Hematopoietic multipotent progenitor cell treated with erythropoietin and hydrocortisone succinate and interleukin-3 and kit ligand, for 6 days (in vitro differentiated cells): ENCODE measurements at regions not wholly inside any gene's neighbourhood (a gene's known extent, or its start where the extent isn't known, plus 50 kb on each side); places are given as distances from the start of the nearest gene placed in this dataset.

Experiments used
- DNase-seq: peaks from one replicate; pipeline ENCODE4 v3.0.0-alpha.2; 2015

GRCh38 chr13:106818971-106819370 is 251.0 kb upstream of the ARGLU1 start:
- no peak for DNase-seq

GRCh38 chr13:106815545-106815944 is 247.6 kb upstream of the ARGLU1 start:
- DNase-seq = no peak

- no peak for DNase-seq
Measured at GRCh38 chr13:106814463-106814862, 246.5 kb upstream of the ARGLU1 start.

- no peak for DNase-seq
Measured at GRCh38 chr13:106810069-106810468, 242.1 kb upstream of the ARGLU1 start.

- no peak for DNase-seq
Measured at GRCh38 chr13:106804991-106805390, 237.1 kb upstream of the ARGLU1 start.

GRCh38 chr13:106802917-106803316 is 235.0 kb upstream of the ARGLU1 start:
- no peak for DNase-seq

- no peak for DNase-seq
Measured at GRCh38 chr13:106799781-106800335, 231.9 kb upstream of the ARGLU1 start.

GRCh38 chr13:106797081-106797640 is 229.2 kb upstream of the ARGLU1 start:
- DNase-seq = no peak

GRCh38 chr13:106796280-106797047 is 228.5 kb upstream of the ARGLU1 start:
- no peak for DNase-seq

- peak; percentile 41 for DNase-seq
Measured at GRCh38 chr13:106795847-106796246, 227.9 kb upstream of the ARGLU1 start.

- no peak for DNase-seq
Measured at GRCh38 chr13:106794117-106794516, 226.2 kb upstream of the ARGLU1 start.

- DNase-seq = no peak
Measured at GRCh38 chr13:106789911-106790310, 222.0 kb upstream of the ARGLU1 start.

- DNase-seq = peak; percentile 25
Measured at GRCh38 chr13:106786006-106786563, 218.1 kb upstream of the ARGLU1 start.

- no peak for DNase-seq
Measured at GRCh38 chr13:106774621-106775020, 206.7 kb upstream of the ARGLU1 start.

- no peak for DNase-seq
Measured at GRCh38 chr13:106772006-106772601, 204.2 kb upstream of the ARGLU1 start.

- no peak for DNase-seq
Measured at GRCh38 chr13:106768991-106769390, 201.1 kb upstream of the ARGLU1 start.

- DNase-seq = no peak
Measured at GRCh38 chr13:106762708-106763107, 194.8 kb upstream of the ARGLU1 start.

GRCh38 chr13:106756446-106756845 is 188.5 kb upstream of the ARGLU1 start:
- no peak for DNase-seq

GRCh38 chr13:106755542-106755941 is 187.6 kb upstream of the ARGLU1 start:
- DNase-seq = no peak

GRCh38 chr13:106753251-106753650 is 185.3 kb upstream of the ARGLU1 start:
- peak; percentile 2 for DNase-seq

- DNase-seq = peak; percentile 17
Measured at GRCh38 chr13:106752584-106753170, 184.7 kb upstream of the ARGLU1 start.

GRCh38 chr13:106748785-106749184 is 180.8 kb upstream of the ARGLU1 start:
- DNase-seq = no peak

GRCh38 chr13:106744516-106744915 is 176.6 kb upstream of the ARGLU1 start:
- DNase-seq = no peak
